GM19438 (cell line): ENCODE measurements at regions not wholly inside any gene's neighbourhood (a gene's known extent, or its start where the extent isn't known, plus 50 kb on each side); places are given as distances from the start of the nearest gene placed in this dataset.
A peak's percentile ranks its signal among the peaks of the same experiment; 100 is the strongest.

Experiments used
- ATAC-seq: cut with Tn5 transposase; IDR thresholded peaks from one replicate; pipeline ENCODE4 v1.9.1; 2021; ENCODE audit warnings: low read depth; ENCODE audit not compliant: unreplicated experiment

DNA sequence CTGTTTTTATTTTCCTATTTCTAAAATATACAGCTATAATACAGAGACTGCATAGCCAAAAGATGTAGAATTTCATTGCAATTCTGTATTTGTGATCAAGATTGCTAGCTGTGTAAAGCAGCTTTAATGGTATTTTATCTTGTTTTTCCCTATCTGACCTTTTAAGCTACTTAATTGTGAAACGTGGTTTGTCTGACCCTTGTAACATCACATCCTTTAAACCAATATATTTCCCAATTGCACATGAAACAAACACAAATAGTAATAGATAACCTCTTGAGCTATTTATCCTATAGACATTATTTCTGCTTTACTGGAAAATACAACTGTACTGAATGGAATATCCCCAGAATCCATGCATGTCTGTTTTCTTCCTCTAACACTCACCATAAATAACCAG, 112.2 kb upstream of the PLPPR4 start:
- ATAC-seq: no peak

DNA sequence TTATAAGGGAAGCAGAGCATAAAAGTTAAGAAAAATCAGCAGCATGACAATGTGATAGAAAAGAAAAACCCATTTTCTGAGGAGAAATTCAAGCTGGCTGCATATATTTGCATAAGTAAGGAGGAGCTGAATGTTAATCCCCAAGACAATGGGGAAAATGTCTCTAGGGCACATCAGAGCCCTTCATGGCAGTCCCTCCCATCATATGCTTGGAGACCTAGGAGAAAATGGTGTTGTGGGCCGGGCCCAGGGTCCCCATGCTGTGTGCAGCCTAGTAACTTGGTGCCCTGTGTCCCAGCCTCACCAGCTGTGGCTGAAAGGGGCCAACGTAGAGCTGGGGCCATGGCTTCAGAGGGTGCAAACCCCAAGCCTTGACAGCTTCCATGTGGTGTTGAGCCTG, 100.6 kb upstream of the PLPPR4 start:
- ATAC-seq: no peak

DNA sequence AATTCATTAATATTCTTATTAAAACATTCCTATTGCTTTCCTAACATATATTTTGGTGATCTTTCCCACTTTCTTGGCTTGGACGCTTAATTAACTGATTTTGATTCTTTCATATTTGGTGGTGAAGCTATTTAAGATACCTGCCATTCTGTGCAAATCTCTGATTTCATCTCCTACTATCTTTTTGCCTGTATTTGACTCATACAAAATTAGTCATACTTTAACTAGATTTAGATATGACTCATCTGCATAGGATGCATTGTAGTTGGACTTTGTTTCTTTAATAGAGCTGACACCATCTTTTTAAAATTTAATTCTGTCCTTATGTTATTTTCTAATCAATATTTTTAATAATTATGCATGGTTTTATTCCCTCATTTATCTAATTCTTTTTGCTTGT, 93.8 kb upstream of the PLPPR4 start:
- ATAC-seq: no peak

DNA sequence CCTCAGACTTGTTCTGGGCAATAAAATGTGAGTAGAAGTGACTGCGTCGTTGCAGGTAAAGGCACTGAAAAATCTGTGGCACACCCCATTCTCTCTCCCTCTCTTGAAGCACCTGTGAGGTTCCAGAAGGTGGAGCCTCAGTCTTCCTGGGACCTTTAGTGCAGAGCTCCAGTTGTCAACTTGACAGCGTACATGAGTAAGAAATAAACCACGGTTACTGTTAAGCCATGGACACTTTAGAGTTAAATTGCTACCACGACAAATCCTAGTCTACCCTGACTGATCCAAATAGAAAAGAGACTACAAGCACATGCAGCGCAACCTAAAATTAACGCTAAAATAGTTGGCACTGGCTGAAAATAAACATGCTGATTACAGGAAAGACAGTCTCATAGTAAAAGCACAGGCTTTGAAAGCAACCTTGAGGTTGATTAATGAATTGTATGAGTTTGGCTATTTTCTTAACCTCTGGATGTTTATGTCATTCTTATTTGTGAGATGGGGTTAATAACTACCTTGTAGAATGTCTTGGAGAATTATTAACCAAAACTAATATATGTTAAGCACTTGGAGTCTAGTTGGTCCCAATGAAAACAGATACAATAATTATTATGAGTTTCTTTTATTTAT, 93.0 kb upstream of the PLPPR4 start:
- ATAC-seq: no peak

DNA sequence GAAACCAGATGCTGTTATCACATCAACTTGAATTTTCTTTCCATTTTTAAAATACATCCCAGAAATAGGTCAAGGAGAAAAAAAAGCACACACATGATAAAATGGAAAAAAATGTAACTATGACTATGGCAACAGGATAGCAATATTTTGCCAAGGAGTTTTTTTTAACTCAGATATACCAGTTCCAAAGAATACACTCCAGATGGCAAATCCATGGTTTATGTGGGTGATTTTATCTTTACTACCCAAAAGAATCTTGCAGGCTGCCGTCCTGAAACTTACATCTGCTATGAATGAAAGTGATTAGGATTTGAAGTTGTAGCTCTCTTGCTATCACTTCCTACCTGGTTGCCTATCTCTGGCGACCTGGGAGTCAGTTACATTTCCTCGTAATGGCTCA, 91.0 kb upstream of the PLPPR4 start:
- no peak for ATAC-seq

DNA sequence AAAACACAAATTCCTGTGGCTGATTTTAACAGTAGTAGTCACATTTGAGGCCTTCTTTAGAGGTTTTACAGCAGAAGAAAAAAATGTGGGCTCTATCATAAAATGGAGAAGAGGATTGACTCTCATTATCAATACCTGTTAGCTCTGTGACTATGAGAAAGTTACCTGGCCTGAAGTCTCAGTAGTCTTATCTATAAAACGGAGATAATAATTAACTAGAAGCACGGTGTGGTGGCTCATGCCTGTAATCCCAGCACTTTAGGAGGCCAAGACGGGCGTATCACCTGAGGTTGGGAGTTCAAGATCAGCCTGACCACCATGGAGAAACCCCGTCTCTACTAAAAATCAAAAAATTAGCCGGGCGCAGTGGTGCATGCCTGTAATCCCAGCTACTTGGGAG, 90.4 kb upstream of the PLPPR4 start:
- ATAC-seq: no peak

DNA sequence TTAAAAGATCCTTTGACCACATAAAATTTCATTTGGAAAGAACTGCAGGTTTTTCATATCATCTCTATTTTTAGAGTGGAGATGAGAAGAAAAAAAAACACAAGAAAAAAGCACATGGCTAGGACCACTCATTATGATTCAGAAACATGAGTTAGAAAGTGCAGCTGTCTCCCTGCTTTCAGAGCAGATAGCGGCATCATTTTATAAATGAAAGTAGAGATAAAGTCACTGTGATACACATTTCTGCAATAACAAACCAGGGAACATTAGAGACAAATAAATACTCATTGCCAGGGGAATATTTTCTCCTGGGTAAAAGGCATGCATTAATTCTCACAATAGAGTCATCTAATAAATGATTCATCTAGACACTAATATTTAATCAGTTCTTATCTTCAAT, 87.5 kb upstream of the PLPPR4 start:
- ATAC-seq: no peak

DNA sequence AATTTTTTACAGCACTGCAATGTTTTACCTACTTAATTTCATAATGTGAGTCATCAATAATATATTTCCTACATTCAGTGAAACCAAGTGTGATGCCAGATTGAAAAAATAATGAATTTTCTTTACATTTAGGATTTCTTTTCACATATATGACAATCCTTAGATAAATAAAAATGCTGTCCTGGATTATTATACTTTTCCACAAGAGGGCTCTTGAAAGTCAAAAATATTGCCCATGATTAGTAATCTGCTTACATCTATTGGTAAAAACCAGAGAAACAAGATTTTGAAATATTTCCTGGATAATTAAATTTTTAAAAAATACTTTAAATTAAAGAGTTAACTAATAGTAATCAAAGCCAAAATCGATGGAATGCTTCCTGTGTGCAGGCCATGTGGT, 86.8 kb upstream of the PLPPR4 start:
- ATAC-seq: no peak

DNA sequence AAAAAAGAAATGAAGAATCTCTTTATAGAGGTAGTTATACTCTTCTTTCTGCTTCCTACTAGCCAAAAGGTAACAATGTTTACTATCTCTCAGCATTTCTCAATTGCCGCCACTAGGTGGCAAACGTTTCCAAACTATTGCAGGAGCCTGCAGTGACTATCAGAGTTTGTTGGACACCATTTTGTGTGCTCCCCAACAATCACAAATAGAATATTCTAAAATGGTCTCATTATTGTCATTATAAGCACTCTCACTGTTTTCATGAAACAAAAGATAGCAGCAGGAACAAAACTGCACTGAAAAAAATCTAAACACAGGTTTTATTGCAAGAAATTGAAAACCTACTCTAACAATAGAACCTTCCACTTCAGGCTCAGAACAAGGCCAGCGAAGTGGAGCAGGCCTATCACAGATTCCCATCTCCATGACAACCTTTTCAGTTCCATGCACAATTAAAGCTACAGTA, 83.9 kb upstream of the PLPPR4 start:
- peak; percentile 96 for ATAC-seq

DNA sequence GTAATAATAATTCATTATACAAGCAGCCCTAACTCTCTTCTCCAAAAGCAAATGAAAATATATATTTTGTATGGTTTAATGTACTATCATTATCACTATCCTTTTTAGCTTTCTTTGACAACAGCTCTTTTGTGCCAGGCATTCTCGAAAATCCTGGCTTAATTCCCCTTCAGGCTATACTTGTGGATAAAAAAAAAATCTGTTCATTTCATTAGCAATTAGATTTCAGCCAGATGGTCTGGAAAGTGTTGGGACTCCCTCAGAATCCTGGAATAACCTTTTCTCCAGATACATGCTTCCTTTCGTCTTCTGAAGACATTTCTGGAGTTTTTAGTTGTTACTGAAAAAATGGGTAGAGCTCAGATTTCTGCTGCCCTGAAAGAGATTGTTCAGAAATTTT, 83.4 kb upstream of the PLPPR4 start:
- no peak for ATAC-seq

DNA sequence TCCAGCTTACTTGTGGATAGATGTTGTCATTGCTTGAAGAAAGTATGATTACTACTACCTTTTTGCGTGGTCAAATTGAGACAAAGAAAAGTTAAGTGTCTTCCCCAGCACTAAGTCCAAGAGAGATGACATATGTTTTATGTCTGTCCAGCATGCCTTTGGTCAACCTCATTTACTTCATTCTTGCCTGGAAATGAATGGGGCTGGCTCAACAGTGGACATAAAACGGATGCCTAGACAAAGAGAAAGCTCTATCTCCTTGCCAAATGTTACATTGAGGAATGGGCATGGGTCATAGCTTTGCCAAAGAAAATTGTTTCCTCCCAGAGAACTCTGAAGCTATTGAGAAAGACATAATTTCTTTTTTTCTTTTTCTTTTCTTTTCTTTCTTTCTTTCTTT, 82.4 kb upstream of the PLPPR4 start:
- no peak for ATAC-seq

DNA sequence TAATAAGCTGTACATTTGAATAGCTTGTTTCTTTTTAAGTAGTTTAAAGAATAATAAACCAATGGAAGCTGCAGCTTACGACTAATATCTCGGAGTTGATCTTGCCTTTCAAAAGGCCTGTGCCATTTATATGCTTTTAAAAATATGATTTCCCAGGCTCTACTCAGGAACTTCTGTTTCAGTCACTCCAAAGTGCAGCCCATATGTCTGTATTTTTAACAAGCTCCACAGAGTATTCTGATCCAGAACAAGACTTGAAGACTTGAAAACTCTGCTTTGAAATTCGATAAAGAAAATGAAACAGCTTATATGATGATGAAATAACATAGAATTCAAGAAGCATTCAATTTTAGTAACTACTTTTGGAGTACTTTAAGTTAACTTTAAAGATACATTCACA, 79.1 kb upstream of the PLPPR4 start:
- ATAC-seq: no peak

DNA sequence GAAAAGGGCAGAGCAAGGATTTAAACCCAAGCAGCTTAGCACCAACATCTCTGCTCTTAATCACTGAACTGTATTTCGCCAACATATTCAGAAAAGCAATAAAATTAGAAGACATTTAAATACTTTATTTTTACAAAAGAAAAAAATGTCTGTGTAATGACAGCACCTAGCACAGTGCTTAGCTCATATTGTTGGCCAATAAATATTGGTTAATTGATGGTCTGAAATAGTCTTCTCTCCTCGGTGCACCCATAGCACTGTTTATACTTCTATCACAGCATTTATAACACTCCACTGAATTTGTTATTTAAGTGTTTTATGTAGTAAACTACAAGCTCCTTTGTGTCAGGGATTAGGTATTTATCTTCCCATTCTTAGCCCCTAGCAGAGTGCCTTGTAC, 70.9 kb upstream of the PLPPR4 start:
- ATAC-seq: no peak

DNA sequence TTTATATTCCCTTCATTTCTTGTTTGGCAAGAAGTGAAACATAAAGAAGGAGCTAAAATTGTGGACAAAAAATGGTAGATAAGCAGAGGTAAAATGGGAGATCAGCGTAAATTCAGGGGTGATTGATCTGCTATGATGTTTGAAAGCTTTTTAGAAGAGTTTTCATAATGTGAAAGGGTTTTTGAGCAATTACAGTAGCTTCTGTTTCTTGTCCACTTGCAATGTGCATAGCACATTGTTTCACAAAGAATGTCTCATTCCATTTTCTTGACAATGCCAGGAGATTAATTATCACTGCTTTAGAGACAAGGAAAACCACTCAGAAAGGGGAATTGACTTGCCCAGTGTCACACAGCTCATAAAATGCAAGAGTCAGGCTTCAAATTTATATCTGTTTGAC, 65.9 kb upstream of the PLPPR4 start:
- no peak for ATAC-seq

DNA sequence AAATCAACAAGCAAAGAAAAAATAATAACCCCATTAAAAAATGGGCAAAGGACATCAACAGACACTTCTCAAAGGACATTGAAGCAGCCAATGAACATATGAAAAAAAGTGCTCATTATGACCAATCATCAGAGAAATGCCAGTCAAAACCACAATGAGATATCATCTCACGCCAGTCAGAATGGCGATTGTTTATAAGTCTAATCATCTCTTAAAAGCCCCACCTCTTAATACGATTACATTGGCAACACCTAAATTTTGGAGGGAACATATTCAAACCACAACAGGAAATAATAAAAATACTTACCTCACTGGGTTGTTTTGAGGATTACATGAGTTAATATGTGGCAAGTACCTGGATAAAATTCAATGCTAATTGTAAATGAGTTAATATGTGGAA, 57.1 kb upstream of the PLPPR4 start:
- ATAC-seq: no peak
